Endothelial cell of umbilical vein (primary cell): ENCODE measurements at regions not wholly inside any gene's neighbourhood (a gene's known extent, or its start where the extent isn't known, plus 50 kb on each side); places are given as distances from the start of the nearest gene placed in this dataset.

Experiments
- BruUV-seq: library from RNA; stranded (reverse); fragments of 400-500 nt; replicated peaks from 2 replicates; lab custom pipeline; 2021; lab: Mats Ljungman, UMichigan
- CTCF ChIA-PET: fragments of 300-600, 350-600 bp; sonication (Branson Sonifier 250); formaldehyde crosslinking; loops from one replicate; lab custom pipeline; 2021; ENCODE audit warnings: antibody characterized with exemption, inconsistent platforms; lab: Charles Lee
- POLR2A ChIA-PET: fragments of 300-600, 350-600 bp; sonication (Branson Sonifier 250); formaldehyde crosslinking; loops from one replicate; lab custom pipeline; 2021; ENCODE audit warnings: antibody characterized with exemption, inconsistent platforms; lab: Charles Lee
- DNase-seq: peaks from one replicate; pipeline ENCODE4 v3.0.0-alpha.2; 2011; ENCODE audit warnings: low read depth, low spot score
- FAIRE-seq: peaks from 2 replicates; lab custom pipeline; 2011; peaks lifted over from hg19 to GRCh38; lab: Jason Lieb, UNC
- H2AFZ ChIP-seq: 2 replicates; pipeline ENCODE4 v1.6.0; 2012; ENCODE audit warnings: low read depth, low read length, control low read depth, inconsistent platforms
- H3K27ac ChIP-seq: 2 replicates; pipeline ENCODE4 v1.5.1; 2011; ENCODE audit warnings: low read depth, mild to moderate bottlenecking, control low read depth, low read length, moderate library complexity; ENCODE audit not compliant: insufficient read depth
- H3K27me3 ChIP-seq, 2 experiments: 2 replicates each; pipeline versions ENCODE4 v1.6.0 to v1.6.1; 2011; ENCODE audit warnings: low read length in 2 of 2, mixed read lengths in 1 of 2; ENCODE audit not compliant: control insufficient read depth in 2 of 2, insufficient read depth in 2 of 2
- H3K36me3 ChIP-seq, 2 experiments: 2 replicates in 1 of 2; 3 replicates in 1 of 2; pipeline ENCODE4 v1.5.1; 2011; ENCODE audit warnings: low read length in 2 of 2, mild to moderate bottlenecking in 1 of 2, moderate library complexity in 1 of 2; ENCODE audit not compliant: control insufficient read depth in 2 of 2, insufficient read depth in 2 of 2; ENCODE audit errors: extremely low read depth in 1 of 2
- H3K4me1 ChIP-seq: 3 replicates; pipeline ENCODE4 v1.5.1; 2011; ENCODE audit warnings: mild to moderate bottlenecking, low read length; ENCODE audit not compliant: control insufficient read depth, insufficient read depth; ENCODE audit errors: extremely low read depth
- H3K4me2 ChIP-seq: 2 replicates; pipeline ENCODE4 v1.6.1; 2011; ENCODE audit warnings: low read length, control low read depth, mixed read lengths; ENCODE audit not compliant: insufficient read depth
- H3K4me3 ChIP-seq, 3 experiments: fragments of 200-600 bp in 1 of 3; sonication (generic), shearing (Covaris generic) in 1 of 3; replicated peaks in 1 of 3; 2 replicates each; pipeline ENCODE4 v1.5.1; 2011 to 2016; ENCODE audit warnings: control low read depth in 3 of 3, low read length in 3 of 3, mild to moderate bottlenecking in 2 of 3, inconsistent platforms in 1 of 3, low read depth in 1 of 3, moderate library complexity in 1 of 3; ENCODE audit not compliant: insufficient read depth in 1 of 3
- H3K79me2 ChIP-seq: 2 replicates; pipeline ENCODE4 v1.6.0; 2012; ENCODE audit warnings: low read length, inconsistent platforms; ENCODE audit not compliant: control insufficient read depth, insufficient read depth
- H3K9ac ChIP-seq: replicated peaks from 2 replicates; pipeline ENCODE3; 2011; ENCODE audit warnings: low read length, control low read depth; ENCODE audit not compliant: insufficient read depth; ENCODE audit errors: extremely low read depth
- H3K9me1 ChIP-seq: replicated peaks from 3 replicates; pipeline ENCODE4 v1.6.0; 2011; ENCODE audit warnings: mild to moderate bottlenecking, low read length; ENCODE audit not compliant: control insufficient read depth, insufficient read depth; ENCODE audit errors: extremely low read depth
- H3K9me3 ChIP-seq: replicated peaks from 2 replicates; pipeline ENCODE4 v1.5.1; 2012; ENCODE audit warnings: low read length, inconsistent platforms; ENCODE audit not compliant: control insufficient read depth, insufficient read depth
- H4K20me1 ChIP-seq: replicated peaks from 2 replicates; pipeline ENCODE3; 2011; ENCODE audit warnings: mild to moderate bottlenecking, low read length; ENCODE audit not compliant: control insufficient read depth, insufficient read depth; ENCODE audit errors: extremely low read depth
- CTCF ChIP-seq, 2 donors: IDR thresholded peaks; 1 replicate in 1 of 2; 2 replicates in 1 of 2; pipeline ENCODE4 v1.5.1; 2011; ENCODE audit warnings: low read length in 2 of 2, mild to moderate bottlenecking in 2 of 2, moderate library complexity in 2 of 2, control low read depth in 1 of 2, inconsistent platforms in 1 of 2, low read depth in 1 of 2; ENCODE audit not compliant: insufficient read depth in 1 of 2; ENCODE audit errors: extremely low read depth in 1 of 2
- EZH2 ChIP-seq: IDR thresholded peaks from 2 replicates; pipeline ENCODE4 v1.6.1; 2012; ENCODE audit warnings: borderline replicate concordance, low read depth, mild to moderate bottlenecking, moderate library complexity, low read length, inconsistent platforms; ENCODE audit not compliant: severe bottlenecking
- FOS ChIP-seq: IDR thresholded peaks from 2 replicates; pipeline ENCODE4 v1.6.1; 2011; ENCODE audit warnings: mild to moderate bottlenecking, low read length, moderate library complexity, borderline replicate concordance; ENCODE audit not compliant: insufficient read depth
- GATA2 ChIP-seq: IDR thresholded peaks from 2 replicates; pipeline ENCODE4 v1.7.0; 2011; ENCODE audit warnings: low read depth, mild to moderate bottlenecking, moderate library complexity, mixed read lengths, low read length; ENCODE audit not compliant: insufficient read length, insufficient read depth
- JUN ChIP-seq: IDR thresholded peaks from 2 replicates; pipeline ENCODE4 v1.6.1; 2011; ENCODE audit warnings: borderline replicate concordance, low read depth; ENCODE audit not compliant: insufficient read length, insufficient read depth
- MYC ChIP-seq: IDR thresholded peaks from one replicate; pipeline ENCODE4 v1.6.1; 2011; ENCODE audit warnings: mild to moderate bottlenecking, low read depth, low read length
- POLR2A ChIP-seq: IDR thresholded peaks from 2 replicates; pipeline ENCODE4 v1.6.1; 2012; ENCODE audit warnings: low read depth, mild to moderate bottlenecking, control low read depth, low read length
- POLR2AphosphoS5 ChIP-seq: IDR thresholded peaks from 2 replicates; pipeline ENCODE4 v1.6.1; 2012; ENCODE audit warnings: low read depth, mild to moderate bottlenecking, control low read depth, low read length, moderate library complexity; ENCODE audit not compliant: insufficient read depth
- dilution Hi-C: fragments of 300-500 bp; cut with MboI; formaldehyde crosslinking; loops from one replicate; pipeline ENCODE4 v1.15.0; 2019; ENCODE audit warnings: low sequenced_read_pairs; ENCODE audit not compliant: extremely low pct_ligation_motif_present
- intact Hi-C: fragments of 100-400 bp; cut with micrococcal nuclease; formaldehyde crosslinking; loops from one replicate; pipeline ENCODE4 v1.10.0; 2022
- TF ChIP-seq, protein P1 (sequence below): IDR thresholded peaks from 2 replicates; pipeline ENCODE4 v1.6.1; 2011; ENCODE audit not compliant: insufficient read depth, insufficient read length

- dilution Hi-C loops (no loop called here), intact Hi-C loops (no loop called here)
- Histone ChIP-seq H3K9ac (no peak overlapping the region), H3K27me3 (peaks cover 28 to 31% of the 10 kb centered on the region in 2 experiments), H3K4me2 (no peak overlapping the region), H3K9me1 (no peaks in the 10 kb centered on the region), H3K4me1 (no peaks in the 10 kb centered on the region), H4K20me1 (no peaks in the 10 kb centered on the region), H3K36me3 (no peaks in the 10 kb centered on the region), H3K9me3 (no peaks in the 10 kb centered on the region), H2AFZ (no peak overlapping the region), H3K27ac (no peak overlapping the region), H3K4me3 (no peak overlapping the region), H3K79me2 (no peaks in the 10 kb centered on the region)
- no peak for TF ChIP-seq POLR2A
- no peak for TF ChIP-seq POLR2AphosphoS5
- no peak for TF ChIP-seq JUN
- TF ChIP-seq, protein P1, sequence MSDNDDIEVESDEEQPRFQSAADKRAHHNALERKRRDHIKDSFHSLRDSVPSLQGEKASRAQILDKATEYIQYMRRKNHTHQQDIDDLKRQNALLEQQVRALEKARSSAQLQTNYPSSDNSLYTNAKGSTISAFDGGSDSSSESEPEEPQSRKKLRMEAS = no peak
- no peak for TF ChIP-seq GATA2
- no peak for TF ChIP-seq MYC
- TF ChIP-seq CTCF (IDR thresholded peaks at IDR 0.05; ENCODE audit: extremely low read depth in 1 of 2, insufficient read depth in 1 of 2, low read depth in 1 of 2, low read length in 2 of 2) = no peak
- TF ChIP-seq FOS = no peak
- TF ChIP-seq EZH2 = no peak
- ChIA-PET CTCF (interaction anchor here (0.9 to 1.4 kb wide), 4 partner anchors 8 to 31 kb away, joined by 3 to 4 read pairs (median 4); no protein-coding TSS in a partner anchor), POLR2A (no interaction called here)
- BruUV-seq = no TSS peak
- no peak for FAIRE-seq
- DNase-seq = no peak
Measured at GRCh38 chr18:24846138-24846537, 385.7 kb downstream of the HRH4 start.
